ENCODE measurements at regions not wholly inside any gene's neighbourhood (a gene's known extent, or its start where the extent isn't known, plus 50 kb on each side); places are given as distances from the start of the nearest gene placed in this dataset.
"Not testable (repeated sequence)": the region's sequence is repeated elsewhere in the genome, so short reads cannot be mapped to it uniquely, and the experiment has no call there.

DNA sequence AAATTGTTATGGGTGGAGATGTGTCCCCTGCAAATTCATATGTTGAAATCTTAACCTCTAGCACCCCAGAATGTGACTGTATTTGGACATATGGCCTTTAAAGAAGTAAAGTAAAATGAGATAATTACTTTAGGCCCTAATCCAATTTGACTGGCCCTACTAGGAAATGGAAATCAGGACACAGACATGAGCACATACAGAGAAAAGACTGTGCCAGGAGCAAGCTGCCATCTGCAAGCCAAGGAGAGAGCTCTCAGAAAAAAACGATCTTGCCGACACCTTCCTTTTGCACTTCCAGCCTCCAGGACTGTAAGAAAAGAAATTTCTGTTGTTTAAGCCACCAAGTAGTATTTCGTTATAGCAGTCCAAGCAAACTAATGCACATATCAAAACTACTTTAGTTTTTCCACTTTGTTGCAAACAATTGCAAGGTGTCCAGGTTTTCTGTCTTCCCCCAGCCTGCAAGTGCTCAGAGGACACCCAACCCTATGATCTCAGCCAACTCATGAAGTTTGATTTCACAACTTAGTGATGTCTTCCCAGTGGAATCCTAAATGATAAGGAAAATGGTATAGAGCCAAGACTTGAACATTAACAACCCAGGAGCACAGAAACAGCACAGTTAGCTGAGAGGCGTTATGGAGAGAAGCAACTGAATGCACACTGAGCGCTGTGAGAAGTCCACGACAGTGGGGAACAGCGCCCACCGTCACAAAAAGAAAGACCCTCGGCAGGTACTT, 351.2 kb downstream of the BCL2L11 start:
- ATAC-seq; H3K9me3 Mint-ChIP-seq (ENCODE audit: low read depth); intact Hi-C loops (cut with DNase I, micrococcal nuclease); POLR2A ChIA-PET; H3K27ac Mint-ChIP-seq; CTCF ChIA-PET; H3K4me3 Mint-ChIP-seq; DNase-seq; H3K27me3 Mint-ChIP-seq; H3K36me3 Mint-ChIP-seq (ENCODE audit: low read depth): not testable (repeated sequence)
- H3K4me1 Mint-ChIP-seq: peaks cover 15% of the 10 kb centered on the region

DNA sequence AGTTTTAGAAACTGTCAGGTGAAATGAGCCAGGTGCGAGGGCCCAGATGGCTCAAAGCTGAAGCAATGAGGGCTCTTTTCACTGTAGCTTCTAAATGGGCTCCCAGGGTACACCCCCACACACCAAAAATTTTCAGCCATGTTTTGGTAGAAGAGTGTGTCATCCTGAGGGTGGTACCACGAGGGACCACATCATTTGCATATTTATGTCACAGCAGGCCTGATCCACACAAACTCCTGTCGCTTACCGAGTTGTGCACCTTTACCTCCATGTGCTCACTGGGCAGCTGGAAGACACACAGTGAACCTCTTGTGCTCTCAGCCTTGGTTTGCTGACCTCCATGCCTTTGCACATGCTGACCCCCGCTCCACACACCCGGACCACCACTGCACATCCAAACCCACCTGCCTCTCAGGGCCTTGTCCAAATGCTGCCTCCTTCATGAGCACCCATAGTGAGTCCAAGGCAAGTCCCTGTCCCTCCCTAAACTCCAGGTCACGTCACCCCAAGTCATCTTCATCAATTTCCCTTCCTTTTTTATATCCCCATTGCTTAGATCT, 352.2 kb downstream of the BCL2L11 start:
- DNase-seq (peak; percentile 47), ATAC-seq (peak; percentile 58)
- CTCF ChIA-PET; H3K9me3 Mint-ChIP-seq (ENCODE audit: low read depth); H3K27me3 Mint-ChIP-seq; H3K4me3 Mint-ChIP-seq; POLR2A ChIA-PET; H3K36me3 Mint-ChIP-seq (ENCODE audit: low read depth); intact Hi-C loops (cut with DNase I, micrococcal nuclease): not testable (repeated sequence)
- Mint-ChIP-seq H3K27ac (peak overlapping the region; percentile 58), H3K4me1 (peaks cover 12% of the 10 kb centered on the region)

- CTCF ChIA-PET; H3K4me3 Mint-ChIP-seq; intact Hi-C loops (cut with DNase I, micrococcal nuclease); DNase-seq; H3K27me3 Mint-ChIP-seq; H3K9me3 Mint-ChIP-seq (ENCODE audit: low read depth); POLR2A ChIA-PET; H3K36me3 Mint-ChIP-seq (ENCODE audit: low read depth): not testable (repeated sequence)
- Mint-ChIP-seq H3K27ac (peak overlapping the region; percentile 58), H3K4me1 (peaks cover 12% of the 10 kb centered on the region)
- ATAC-seq: peak; percentile 66
These were observed 352.8 kb downstream of the BCL2L11 start for GRCh38 chr2:111473522-111473921.

DNA sequence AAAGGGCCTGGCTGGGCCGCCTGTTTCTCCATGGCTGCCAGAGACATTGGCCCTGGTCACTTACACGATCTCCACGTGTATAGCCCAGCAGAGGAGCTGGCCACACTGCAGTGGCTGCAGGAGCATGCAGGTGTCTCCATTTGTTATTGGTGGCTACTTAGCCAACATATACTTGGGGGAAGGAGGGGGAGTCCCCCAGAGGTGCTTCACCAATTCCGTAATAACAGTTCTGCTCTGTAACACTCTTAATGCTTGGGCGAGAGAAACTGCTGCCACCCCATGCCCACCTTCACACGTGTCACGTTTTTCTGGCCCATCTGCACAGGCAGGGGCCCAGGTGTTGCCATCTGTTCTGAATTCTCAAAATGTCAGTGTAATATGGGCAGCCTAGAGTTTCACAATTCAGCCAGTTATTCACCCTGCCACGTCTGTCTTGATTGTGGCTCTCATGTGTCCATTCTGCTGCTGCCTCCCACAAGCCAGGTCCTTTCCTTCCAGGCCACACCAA, 353.5 kb downstream of the BCL2L11 start:
- ATAC-seq; H3K36me3 Mint-ChIP-seq (ENCODE audit: low read depth); CTCF ChIA-PET; intact Hi-C loops (cut with DNase I, micrococcal nuclease); H3K27me3 Mint-ChIP-seq; H3K4me3 Mint-ChIP-seq; H3K27ac Mint-ChIP-seq; DNase-seq; POLR2A ChIA-PET; H3K9me3 Mint-ChIP-seq (ENCODE audit: low read depth): not testable (repeated sequence)
- H3K4me1 Mint-ChIP-seq: peaks cover 16% of the 10 kb centered on the region

GRCh38 chr2:111478335-111478734, 357.6 kb downstream of the BCL2L11 start:
- DNase-seq; CTCF ChIA-PET; H3K36me3 Mint-ChIP-seq (ENCODE audit: low read depth); H3K27me3 Mint-ChIP-seq; intact Hi-C loops (cut with DNase I, micrococcal nuclease); ATAC-seq; H3K9me3 Mint-ChIP-seq (ENCODE audit: low read depth); POLR2A ChIA-PET: not testable (repeated sequence)
- peak overlapping the region; percentile 62 for H3K4me3 Mint-ChIP-seq
- peaks cover 34% of the 10 kb centered on the region for H3K4me1 Mint-ChIP-seq
- H3K27ac Mint-ChIP-seq: peak overlapping the region; percentile 84

GRCh38 chr2:111478871-111479318, 358.2 kb downstream of the BCL2L11 start:
- DNase-seq: peak; percentile 64
- H3K4me3 Mint-ChIP-seq: peak overlapping the region; percentile 62
- intact Hi-C loops (cut with DNase I, micrococcal nuclease); H3K36me3 Mint-ChIP-seq (ENCODE audit: low read depth); POLR2A ChIA-PET; CTCF ChIA-PET; H3K9me3 Mint-ChIP-seq (ENCODE audit: low read depth); H3K27me3 Mint-ChIP-seq: not testable (repeated sequence)
- H3K27ac Mint-ChIP-seq: peak overlapping the region; percentile 84
- ATAC-seq: peak; percentile 58
- H3K4me1 Mint-ChIP-seq: peaks cover 35% of the 10 kb centered on the region

DNA sequence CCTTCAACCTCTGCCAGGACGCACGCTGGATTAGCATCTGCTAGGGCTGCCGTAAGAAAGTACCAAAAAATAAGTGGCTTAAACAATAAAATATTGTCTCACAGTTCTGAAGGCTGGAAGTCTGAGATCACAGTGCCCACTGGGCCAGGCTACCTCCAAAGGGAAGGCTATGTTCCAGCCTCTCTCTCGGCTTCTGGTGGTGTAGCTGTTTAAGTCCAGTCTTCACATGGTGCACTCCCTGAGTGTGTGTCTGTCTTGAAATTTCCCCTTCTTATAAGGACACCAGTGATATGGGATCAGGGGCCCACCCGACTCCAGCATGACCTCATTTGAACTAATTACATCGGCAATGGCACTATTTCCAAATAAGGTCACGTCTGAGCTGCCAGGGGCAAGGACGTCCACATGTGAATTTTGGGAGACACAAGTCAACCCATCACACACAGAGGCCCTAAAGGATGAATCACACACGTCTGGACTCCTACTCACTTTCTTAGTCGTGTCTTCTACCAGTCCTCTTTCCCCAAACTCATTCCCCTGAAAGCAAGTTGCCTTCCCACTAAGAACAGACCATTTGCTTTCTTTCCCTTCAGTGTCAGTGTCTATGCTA, 359.4 kb downstream of the BCL2L11 start:
- H3K9me3 Mint-ChIP-seq (ENCODE audit: low read depth); POLR2A ChIA-PET; H3K36me3 Mint-ChIP-seq (ENCODE audit: low read depth); CTCF ChIA-PET; H3K27me3 Mint-ChIP-seq: not testable (repeated sequence)
- ATAC-seq (peak; percentile 64), DNase-seq (peak; percentile 54)
- Mint-ChIP-seq H3K27ac (peak overlapping the region; percentile 89), H3K4me3 (peak overlapping the region; percentile 62), H3K4me1 (peaks cover 31% of the 10 kb centered on the region)
- intact Hi-C loops (cut with DNase I, micrococcal nuclease): loop anchor here in 1 of 2 experiments (5.0 kb wide), 1 partner anchor 227 kb away; no protein-coding TSS in a partner anchor

DNA sequence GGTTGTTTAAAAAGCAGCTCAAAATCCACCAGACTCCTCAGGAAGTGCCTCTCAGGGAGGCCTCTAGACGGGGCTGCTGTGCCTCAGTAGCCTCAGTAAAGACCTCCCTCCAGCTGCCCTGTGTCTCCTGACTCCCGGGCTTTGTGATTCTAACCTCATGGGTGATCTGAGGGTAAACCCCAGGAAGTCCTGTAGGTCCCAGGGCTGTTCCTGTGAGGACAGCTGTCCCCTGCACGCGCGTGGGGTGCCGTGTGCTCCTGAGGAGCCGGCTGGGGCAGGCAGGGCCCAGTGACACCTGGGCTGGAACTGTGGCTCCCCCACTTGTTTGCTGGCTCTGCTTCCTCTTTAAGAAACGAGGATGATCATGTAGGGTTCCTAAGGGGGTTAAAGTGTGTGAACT, 359.9 kb downstream of the BCL2L11 start:
- Mint-ChIP-seq H3K27ac (peak overlapping the region; percentile 89), H3K4me1 (peaks cover 31% of the 10 kb centered on the region), H3K4me3 (peak overlapping the region; percentile 15)
- H3K9me3 Mint-ChIP-seq (ENCODE audit: low read depth); H3K27me3 Mint-ChIP-seq; H3K36me3 Mint-ChIP-seq (ENCODE audit: low read depth); POLR2A ChIA-PET; CTCF ChIA-PET: not testable (repeated sequence)
- ATAC-seq (peak; percentile 24), DNase-seq (peak; percentile 36)
- intact Hi-C loops (cut with DNase I, micrococcal nuclease): loop anchor here in 1 of 2 experiments (5.0 kb wide), 1 partner anchor 227 kb away; no protein-coding TSS in a partner anchor

GRCh38 chr2:111481219-111481618, 360.5 kb downstream of the BCL2L11 start:
- not testable (repeated sequence) for H3K9me3 Mint-ChIP-seq (ENCODE audit: low read depth); H3K27ac Mint-ChIP-seq

GRCh38 chr2:111482987-111483679, 362.4 kb downstream of the BCL2L11 start:
- POLR2A ChIA-PET; H3K36me3 Mint-ChIP-seq (ENCODE audit: low read depth); H3K4me3 Mint-ChIP-seq; H3K9me3 Mint-ChIP-seq (ENCODE audit: low read depth); H3K27ac Mint-ChIP-seq; H3K27me3 Mint-ChIP-seq; CTCF ChIA-PET; DNase-seq: not testable (repeated sequence)
- intact Hi-C loops (cut with DNase I, micrococcal nuclease): loop anchor here in 1 of 2 experiments (5.0 kb wide), 1 partner anchor 224 kb away; no protein-coding TSS in a partner anchor
- ATAC-seq: peak; percentile 82
- peaks cover 33% of the 10 kb centered on the region for H3K4me1 Mint-ChIP-seq

More at GRCh38 chr2:111481219-111481618, 360.5 kb downstream of the BCL2L11 start:
- H3K36me3 Mint-ChIP-seq (ENCODE audit: low read depth); DNase-seq; POLR2A ChIA-PET; H3K4me3 Mint-ChIP-seq; H3K27me3 Mint-ChIP-seq; CTCF ChIA-PET; ATAC-seq: not testable (repeated sequence)
- intact Hi-C loops (cut with DNase I, micrococcal nuclease): loop anchor here in 1 of 2 experiments (5.0 kb wide), 1 partner anchor 226 kb away; no protein-coding TSS in a partner anchor
- H3K4me1 Mint-ChIP-seq: peaks cover 33% of the 10 kb centered on the region

DNA sequence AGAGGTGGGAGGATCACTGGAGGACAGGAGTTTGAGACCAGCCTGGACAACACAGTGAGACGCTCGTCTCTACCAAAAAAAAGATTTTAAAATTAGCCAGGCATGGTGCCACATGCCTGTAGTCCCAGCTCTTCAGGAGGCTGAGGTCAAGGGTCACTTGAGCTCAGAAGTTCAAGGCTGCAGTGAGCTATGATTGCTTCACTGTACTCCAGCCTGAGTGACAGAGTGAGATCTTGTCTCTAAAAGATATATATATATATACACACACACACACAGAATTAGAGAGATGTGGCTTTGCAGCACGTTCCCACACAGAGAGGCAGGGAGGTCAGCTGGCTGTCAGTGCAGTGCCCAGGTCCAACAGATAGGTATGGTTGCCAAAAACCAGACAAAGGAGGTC, 363.4 kb downstream of the BCL2L11 start:
- H3K9me3 Mint-ChIP-seq (ENCODE audit: low read depth); H3K27me3 Mint-ChIP-seq; DNase-seq; CTCF ChIA-PET; H3K27ac Mint-ChIP-seq; H3K4me3 Mint-ChIP-seq; POLR2A ChIA-PET; H3K36me3 Mint-ChIP-seq (ENCODE audit: low read depth); ATAC-seq: not testable (repeated sequence)
- intact Hi-C loops (cut with DNase I, micrococcal nuclease): loop anchor here in 1 of 2 experiments (5.0 kb wide), 1 partner anchor 223 kb away; no protein-coding TSS in a partner anchor
- H3K4me1 Mint-ChIP-seq: peaks cover 29% of the 10 kb centered on the region

All from activated CD4-positive, alpha-beta T cell treated with anti-CD3 and anti-CD28 coated beads for 36 hours (primary cell).